ENCODE measurements at regions not wholly inside any gene's neighbourhood (a gene's known extent, or its start where the extent isn't known, plus 50 kb on each side); places are given as distances from the start of the nearest gene placed in this dataset.

- Mint-ChIP-seq H3K4me3 (no peak overlapping the region), H3K27ac (no peak overlapping the region), H3K27me3 (ENCODE audit: low read depth in 3 of 3) (peaks cover 0 to 7% (median 2%) of the 10 kb centered on the region in 3 donors), H3K4me1 (peaks cover 3% of the 10 kb centered on the region), H3K9me3 (peaks cover 11 to 17% (median 15%) of the 10 kb centered on the region in 7 donors), H3K36me3 (peaks cover 5 to 9% of the 10 kb centered on the region in 2 donors)
- no peaks in the 10 kb centered on the region for H4K20me1 ChIP-seq (ENCODE audit: insufficient read depth, low read length)
- H3K36me3 ChIP-seq (replicated peaks in 1 of 2; ENCODE audit: control insufficient read depth in 1 of 2, insufficient read depth in 2 of 2, low read length in 2 of 2) = no peaks in the 10 kb centered on the region
- H3K27me3 ChIP-seq (ENCODE audit: control insufficient read depth in 2 of 2, insufficient read depth in 2 of 2, low read length in 2 of 2) = no peaks in the 10 kb centered on the region
- H3K79me2 ChIP-seq (ENCODE audit: insufficient read depth, low read length) = no peaks in the 10 kb centered on the region
- H3K9me3 ChIP-seq (replicated peaks in 1 of 2; ENCODE audit: control insufficient read depth in 1 of 2, insufficient read depth in 1 of 2, low read length in 2 of 2) = peaks cover 5 to 11% of the 10 kb centered on the region in 2 donors
- no peak for TF ChIP-seq CTCF (IDR thresholded peaks at IDR 0.05)
- DNase-seq = no peak
- intact Hi-C loops (cut with micrococcal nuclease) = no loop called here
- H3K4me3 ChIP-seq (replicated peaks in 1 of 3; ENCODE audit: low read depth in 2 of 3, low read length in 3 of 3) = no peak overlapping the region
- WGBS (ENCODE audit: insufficient coverage) = 52% methylated on average over 2 of the region's 2 CpGs
- no peak overlapping the region for H3K9ac ChIP-seq (ENCODE audit: insufficient read depth, low read length, poor library complexity, severe bottlenecking)
- H3K27ac ChIP-seq (ENCODE audit: low read depth in 1 of 2, low read length in 2 of 2) = no peak overlapping the region
- H3K4me1 ChIP-seq (ENCODE audit: control insufficient read depth in 1 of 2, insufficient read depth in 2 of 2, low read length in 2 of 2) = no peaks in the 10 kb centered on the region
- no peak overlapping the region for H2AFZ ChIP-seq (ENCODE audit: insufficient read depth, low read depth, low read length, poor library complexity, severe bottlenecking)
- no peak overlapping the region for H3K4me2 ChIP-seq (replicated peaks; ENCODE audit: extremely low read depth, low read length, poor library complexity, severe bottlenecking)
These were observed 141.9 kb upstream of the RBMS1 start for GRCh38 chr2:160635488-160635887.

- Histone ChIP-seq H3K9me3 (replicated peaks in 1 of 2; ENCODE audit: control insufficient read depth in 1 of 2, insufficient read depth in 1 of 2, low read length in 2 of 2) (peaks cover 5 to 11% of the 10 kb centered on the region in 2 donors), H3K36me3 (replicated peaks in 1 of 2; ENCODE audit: control insufficient read depth in 1 of 2, insufficient read depth in 2 of 2, low read length in 2 of 2) (no peaks in the 10 kb centered on the region), H3K9ac (ENCODE audit: insufficient read depth, low read length, poor library complexity, severe bottlenecking) (no peak overlapping the region), H3K27ac (ENCODE audit: low read depth in 1 of 2, low read length in 2 of 2) (no peak overlapping the region), H3K4me1 (ENCODE audit: control insufficient read depth in 1 of 2, insufficient read depth in 2 of 2, low read length in 2 of 2) (no peaks in the 10 kb centered on the region), H3K79me2 (ENCODE audit: insufficient read depth, low read length) (no peaks in the 10 kb centered on the region), H2AFZ (ENCODE audit: insufficient read depth, low read depth, low read length, poor library complexity, severe bottlenecking) (no peak overlapping the region), H3K27me3 (ENCODE audit: control insufficient read depth in 2 of 2, insufficient read depth in 2 of 2, low read length in 2 of 2) (no peaks in the 10 kb centered on the region), H3K4me3 (replicated peaks in 1 of 3; ENCODE audit: low read depth in 2 of 3, low read length in 3 of 3) (no peak overlapping the region), H3K4me2 (replicated peaks; ENCODE audit: extremely low read depth, low read length, poor library complexity, severe bottlenecking) (no peak overlapping the region), H4K20me1 (ENCODE audit: insufficient read depth, low read length) (no peaks in the 10 kb centered on the region)
- TF ChIP-seq CTCF (IDR thresholded peaks at IDR 0.05) = no peak
- H3K4me1 Mint-ChIP-seq = no peaks in the 10 kb centered on the region
- H3K27ac Mint-ChIP-seq = no peak overlapping the region
- peaks cover 0 to 4% (median 0%) of the 10 kb centered on the region in 3 donors for H3K27me3 Mint-ChIP-seq (ENCODE audit: low read depth in 3 of 3)
- H3K4me3 Mint-ChIP-seq = no peak overlapping the region
- H3K9me3 Mint-ChIP-seq = peaks cover 9 to 21% (median 12%) of the 10 kb centered on the region in 7 donors
- DNase-seq = no peak
- intact Hi-C loops (cut with micrococcal nuclease) = no loop called here
- H3K36me3 Mint-ChIP-seq = peaks cover 5 to 9% of the 10 kb centered on the region in 2 donors
These were observed 145.9 kb upstream of the RBMS1 start for GRCh38 chr2:160639472-160639871.

Data from CD14-positive monocyte (primary cell).